Calu3 (cell line): ENCODE measurements at regions not wholly inside any gene's neighbourhood (a gene's known extent, or its start where the extent isn't known, plus 50 kb on each side); places are given as distances from the start of the nearest gene placed in this dataset.

Source experiments
- BruUV-seq: library from RNA; stranded (reverse); fragments of 400-500 nt; replicated peaks from 2 replicates; lab custom pipeline; 2021; lab: Mats Ljungman, UMichigan
- CTCF ChIA-PET: fragments of 300-600 bp; sonication (Branson Sonifier 250); formaldehyde crosslinking; loops from one replicate; lab custom pipeline; 2022; ENCODE audit warnings: antibody characterized with exemption; lab: Charles Lee
- DNase-seq: peaks from one replicate; pipeline ENCODE4 v3.0.0; 2022
- H3K27ac Mint-ChIP-seq: one replicate; pipeline ENCODE4 v1.8.0; 2022; ENCODE audit warnings: mixed read lengths; ENCODE audit not compliant: unreplicated experiment
- H3K27me3 Mint-ChIP-seq: one replicate; pipeline ENCODE4 v1.8.0; 2022; ENCODE audit warnings: mixed read lengths; ENCODE audit not compliant: unreplicated experiment
- H3K36me3 Mint-ChIP-seq: one replicate; pipeline ENCODE4 v1.8.0; 2022; ENCODE audit warnings: mild to moderate bottlenecking, moderate library complexity, mixed read lengths; ENCODE audit not compliant: insufficient read depth, unreplicated experiment
- H3K4me1 Mint-ChIP-seq: one replicate; pipeline ENCODE4 v1.8.0; 2022; ENCODE audit warnings: mild to moderate bottlenecking, low read depth, mixed read lengths; ENCODE audit not compliant: unreplicated experiment
- H3K4me3 Mint-ChIP-seq: one replicate; pipeline ENCODE4 v1.8.0; 2022; ENCODE audit warnings: mild to moderate bottlenecking, low read depth, moderate library complexity, mixed read lengths; ENCODE audit not compliant: unreplicated experiment
- H3K9me3 Mint-ChIP-seq: one replicate; pipeline ENCODE4 v1.8.0; 2022; ENCODE audit warnings: low read depth, mixed read lengths; ENCODE audit not compliant: unreplicated experiment
- CTCF ChIP-seq: fragments of 200-600 bp; IDR thresholded peaks from one replicate; pipeline ENCODE4 v1.8.0; 2022; ENCODE audit warnings: antibody characterized with exemption; ENCODE audit not compliant: unreplicated experiment
- intact Hi-C: fragments of 100-400 bp; cut with micrococcal nuclease; formaldehyde crosslinking; loops from one replicate; pipeline ENCODE4 v1.10.0; 2022; ENCODE audit not compliant: unreplicated experiment

GRCh38 chr9:3043369-3043768, 199.5 kb upstream of the PUM3 start:
- Mint-ChIP-seq H3K36me3 (no peaks in the 10 kb centered on the region), H3K27me3 (no peaks in the 10 kb centered on the region), H3K9me3 (no peaks in the 10 kb centered on the region), H3K4me3 (no peak overlapping the region), H3K4me1 (peaks cover 23% of the 10 kb centered on the region), H3K27ac (no peak overlapping the region)
- TF ChIP-seq CTCF: no peak
- intact Hi-C loops: no loop called here
- no peak for DNase-seq
- no TSS peak for BruUV-seq
- CTCF ChIA-PET: no interaction called here

DNA sequence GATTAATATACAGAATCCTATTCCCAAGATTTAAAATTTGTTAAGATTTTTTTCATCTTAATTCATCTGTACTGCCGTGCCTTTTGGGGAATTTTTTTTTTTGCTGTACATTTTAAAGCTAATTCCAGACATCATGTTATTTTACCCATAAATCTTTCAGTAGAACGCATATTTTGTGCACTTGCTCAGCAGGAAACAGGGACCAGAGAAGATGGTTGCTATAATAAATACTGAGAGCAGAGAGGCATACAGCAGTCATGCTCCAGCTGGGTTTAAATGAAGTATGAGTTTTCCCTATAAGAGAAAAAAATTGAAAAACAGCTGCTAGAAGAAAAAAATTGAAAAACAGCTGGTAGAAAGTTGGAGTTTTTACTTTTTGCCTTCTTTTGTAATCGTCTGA, 196.9 kb upstream of the PUM3 start:
- CTCF ChIA-PET: no interaction called here
- DNase-seq: no peak
- no TSS peak for BruUV-seq
- Mint-ChIP-seq H3K4me1 (peaks cover 23% of the 10 kb centered on the region), H3K4me3 (no peak overlapping the region), H3K27me3 (no peaks in the 10 kb centered on the region), H3K36me3 (no peaks in the 10 kb centered on the region), H3K27ac (no peak overlapping the region), H3K9me3 (no peaks in the 10 kb centered on the region)
- TF ChIP-seq CTCF: no peak
- intact Hi-C loops: no loop called here

DNA sequence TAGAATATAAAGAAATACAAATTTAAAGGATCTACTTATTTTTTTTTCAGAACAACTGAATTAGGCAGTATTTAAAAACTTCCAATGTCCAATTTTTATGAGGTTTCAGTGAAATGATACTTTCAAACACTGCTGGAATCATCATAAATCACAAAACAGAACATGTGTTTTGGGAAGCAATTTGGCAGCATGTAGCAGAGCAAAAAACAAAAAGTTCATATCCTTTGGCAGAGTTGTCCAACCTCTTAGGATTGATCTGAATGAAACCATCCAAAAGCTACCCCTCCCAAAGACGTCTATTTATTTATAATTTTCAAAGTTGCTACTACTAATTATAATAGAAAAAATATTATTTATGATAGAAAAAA, 192.4 kb upstream of the PUM3 start:
- Mint-ChIP-seq H3K36me3 (no peaks in the 10 kb centered on the region), H3K27me3 (no peaks in the 10 kb centered on the region), H3K27ac (no peak overlapping the region), H3K4me3 (no peak overlapping the region), H3K9me3 (no peaks in the 10 kb centered on the region), H3K4me1 (no peaks in the 10 kb centered on the region)
- TF ChIP-seq CTCF: no peak
- BruUV-seq: no TSS peak
- intact Hi-C loops: no loop called here
- DNase-seq: no peak
- CTCF ChIA-PET: no interaction called here

DNA sequence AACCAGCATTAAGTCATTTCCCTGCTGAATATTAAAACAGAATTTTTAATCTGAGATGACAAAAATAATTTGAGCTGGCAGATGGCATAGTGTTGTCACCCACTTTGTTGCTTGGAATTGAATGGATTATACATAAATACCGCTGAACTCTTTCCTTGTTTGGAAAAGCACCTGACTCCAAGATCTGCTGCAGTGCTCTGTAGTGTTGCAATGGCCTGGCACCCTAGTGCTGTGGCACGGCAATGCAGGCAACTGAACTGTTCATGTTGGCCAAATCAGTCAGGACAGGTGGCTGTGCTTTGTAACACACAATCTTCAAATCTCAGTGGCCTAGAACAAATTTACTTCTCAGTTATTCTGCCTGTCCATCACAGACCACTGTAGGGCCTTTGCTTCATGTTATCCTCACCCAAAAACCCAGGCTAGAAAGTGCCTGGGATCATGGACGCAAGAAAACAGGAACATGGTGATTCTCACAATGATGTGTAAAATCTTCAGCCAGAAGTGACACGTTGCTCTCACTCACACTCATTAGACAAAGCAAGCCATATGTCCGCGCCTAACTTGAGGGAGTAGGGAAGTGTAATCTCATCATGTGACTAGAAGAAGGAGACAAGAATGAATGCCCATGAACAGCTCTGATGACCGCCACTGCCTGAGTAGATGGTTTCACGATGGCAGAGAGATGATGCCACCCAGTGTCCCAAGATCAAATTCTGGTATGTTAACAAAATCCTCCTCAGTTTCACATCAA, 191.9 kb upstream of the PUM3 start:
- Mint-ChIP-seq H3K27ac (no peak overlapping the region), H3K4me1 (no peaks in the 10 kb centered on the region), H3K9me3 (no peaks in the 10 kb centered on the region), H3K4me3 (no peak overlapping the region), H3K27me3 (no peaks in the 10 kb centered on the region), H3K36me3 (no peaks in the 10 kb centered on the region)
- DNase-seq: no peak
- no peak for TF ChIP-seq CTCF
- CTCF ChIA-PET: no interaction called here
- no TSS peak for BruUV-seq
- intact Hi-C loops: no loop called here
